Kidney (tissue), 13 donors: ENCODE measurements at regions not wholly inside any gene's neighbourhood (a gene's known extent, or its start where the extent isn't known, plus 50 kb on each side); places are given as distances from the start of the nearest gene placed in this dataset.

Experiments
- DNase-seq, 5 donors: peaks; one replicate each; pipeline ENCODE4 v3.0.0-alpha.2; 2013 to 2020
- FAIRE-seq: peaks from 2 replicates; lab custom pipeline; 2012; peaks lifted over from hg19 to GRCh38; lab: Jason Lieb, UNC
- H3K27ac ChIP-seq, 2 donors: one replicate each; pipeline ENCODE4 v1.7.0; 2013; ENCODE audit warnings: low read depth in 2 of 2, low read length in 2 of 2, inconsistent platforms in 1 of 2
- H3K27me3 ChIP-seq: one replicate; pipeline ENCODE4 v1.7.1; 2013; ENCODE audit warnings: low read length, inconsistent platforms; ENCODE audit not compliant: control insufficient read depth, insufficient read depth
- H3K36me3 ChIP-seq, 3 donors: one replicate each; pipeline versions ENCODE4 v1.7.0 to v1.7.1; 2013; ENCODE audit warnings: low read length in 3 of 3, control low read depth in 1 of 3, inconsistent platforms in 1 of 3; ENCODE audit not compliant: insufficient read depth in 3 of 3, control insufficient read depth in 2 of 3
- H3K4me1 ChIP-seq, 3 donors: one replicate each; pipeline versions ENCODE4 v1.7.0 to v1.7.1; 2013; ENCODE audit warnings: low read length in 3 of 3, inconsistent platforms in 1 of 3, low read depth in 1 of 3; ENCODE audit not compliant: control insufficient read depth in 2 of 3, insufficient read depth in 2 of 3
- H3K4me3 ChIP-seq, 3 donors: one replicate each; pipeline versions ENCODE4 v1.7.0 to v1.8.1; 2013; ENCODE audit warnings: low read length in 3 of 3, control low read depth in 1 of 3, inconsistent platforms in 1 of 3
- H3K9ac ChIP-seq, 3 donors: one replicate each; pipeline versions ENCODE4 v1.7.0 to v1.7.1; 2013; ENCODE audit warnings: low read length in 3 of 3, control low read depth in 1 of 3, inconsistent platforms in 1 of 3
- H3K9me3 ChIP-seq, 3 donors: one replicate each; pipeline versions ENCODE4 v1.7.0 to v1.7.1; 2013; ENCODE audit warnings: low read length in 3 of 3, control low read depth in 1 of 3, inconsistent platforms in 1 of 3; ENCODE audit not compliant: control insufficient read depth in 2 of 3, insufficient read depth in 1 of 3
- intact Hi-C: fragments of 100-400 bp; cut with DNase I; formaldehyde crosslinking; loops from one replicate; pipeline ENCODE4 v1.11.1; 2022
- TF ChIP-seq, protein P1 (sequence below): IDR thresholded peaks from 3 replicates; pipeline ENCODE4 v1.5.1; 2012; ENCODE audit warnings: mild to moderate bottlenecking, moderate library complexity, borderline replicate concordance; ENCODE audit not compliant: insufficient read depth; ENCODE audit errors: extremely low read depth
- donor health status: control.
- donor health status: control.
- donor health status: control.
- donor health status: control.
- donor health status: control.
- donor health status: DM: yes; HTN: yes; CAD: no.
- donor health status: Normal renal cell carcinoma (clear cell type).

- Histone ChIP-seq H3K36me3 (no peaks in the 10 kb centered on the region), H3K9me3 (no peaks in the 10 kb centered on the region), H3K9ac (no peak overlapping the region), H3K27ac (peak overlapping the region; percentile 22 to 78), H3K27me3 (no peaks in the 10 kb centered on the region), H3K4me1 (peaks cover 2 to 22% (median 11%) of the 10 kb centered on the region in 3 donors), H3K4me3 (no peak overlapping the region)
- intact Hi-C loops, result no loop called here
- no peak for FAIRE-seq
- no peak for DNase-seq
- TF ChIP-seq, protein P1, sequence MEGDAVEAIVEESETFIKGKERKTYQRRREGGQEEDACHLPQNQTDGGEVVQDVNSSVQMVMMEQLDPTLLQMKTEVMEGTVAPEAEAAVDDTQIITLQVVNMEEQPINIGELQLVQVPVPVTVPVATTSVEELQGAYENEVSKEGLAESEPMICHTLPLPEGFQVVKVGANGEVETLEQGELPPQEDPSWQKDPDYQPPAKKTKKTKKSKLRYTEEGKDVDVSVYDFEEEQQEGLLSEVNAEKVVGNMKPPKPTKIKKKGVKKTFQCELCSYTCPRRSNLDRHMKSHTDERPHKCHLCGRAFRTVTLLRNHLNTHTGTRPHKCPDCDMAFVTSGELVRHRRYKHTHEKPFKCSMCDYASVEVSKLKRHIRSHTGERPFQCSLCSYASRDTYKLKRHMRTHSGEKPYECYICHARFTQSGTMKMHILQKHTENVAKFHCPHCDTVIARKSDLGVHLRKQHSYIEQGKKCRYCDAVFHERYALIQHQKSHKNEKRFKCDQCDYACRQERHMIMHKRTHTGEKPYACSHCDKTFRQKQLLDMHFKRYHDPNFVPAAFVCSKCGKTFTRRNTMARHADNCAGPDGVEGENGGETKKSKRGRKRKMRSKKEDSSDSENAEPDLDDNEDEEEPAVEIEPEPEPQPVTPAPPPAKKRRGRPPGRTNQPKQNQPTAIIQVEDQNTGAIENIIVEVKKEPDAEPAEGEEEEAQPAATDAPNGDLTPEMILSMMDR, result no peak
Observed at GRCh38 chr1:234863551-234863971, 253.6 kb upstream of the IRF2BP2 start.

DNA sequence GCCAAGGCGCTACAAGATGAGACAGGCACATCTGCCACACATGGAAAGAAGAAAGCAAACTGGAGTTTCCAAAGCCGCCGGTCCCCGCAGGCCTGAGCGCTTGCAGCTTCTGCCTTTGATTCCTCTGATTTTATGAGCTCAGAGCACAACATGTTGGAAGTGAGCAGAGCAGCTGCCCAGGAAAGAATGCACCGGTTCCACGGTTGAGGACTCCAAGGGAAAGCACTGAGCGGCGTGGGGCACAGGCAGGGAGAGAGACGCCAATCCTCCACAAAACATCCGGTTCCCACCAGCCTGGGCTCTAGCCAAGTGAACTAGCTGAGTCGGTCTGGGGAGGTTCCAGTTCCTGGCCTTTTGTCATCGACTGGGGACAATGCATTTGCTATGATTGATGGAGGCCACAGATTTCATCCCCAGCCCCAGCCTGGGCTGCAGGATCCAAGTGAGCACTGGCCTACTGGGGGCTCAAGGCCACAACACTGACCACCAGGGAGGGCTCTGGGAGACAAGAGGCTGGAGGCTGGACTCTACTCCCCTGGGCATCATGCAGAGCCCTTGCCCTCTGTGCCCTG, 253.1 kb upstream of the IRF2BP2 start:
- intact Hi-C loops, result no loop called here
- H3K4me3 ChIP-seq, result no peak overlapping the region
- H3K4me1 ChIP-seq, result peaks cover 2 to 22% (median 11%) of the 10 kb centered on the region in 3 donors
- no peaks in the 10 kb centered on the region for H3K36me3 ChIP-seq
- H3K27me3 ChIP-seq, result no peaks in the 10 kb centered on the region
- H3K27ac ChIP-seq, result peak overlapping the region; percentile 22 to 78
- TF ChIP-seq, protein P1, result no peak
- DNase-seq (peak; percentile 90 to 97 (median 95)), FAIRE-seq (no peak)
- H3K9ac ChIP-seq, result no peak overlapping the region
- H3K9me3 ChIP-seq, result no peaks in the 10 kb centered on the region

DNA sequence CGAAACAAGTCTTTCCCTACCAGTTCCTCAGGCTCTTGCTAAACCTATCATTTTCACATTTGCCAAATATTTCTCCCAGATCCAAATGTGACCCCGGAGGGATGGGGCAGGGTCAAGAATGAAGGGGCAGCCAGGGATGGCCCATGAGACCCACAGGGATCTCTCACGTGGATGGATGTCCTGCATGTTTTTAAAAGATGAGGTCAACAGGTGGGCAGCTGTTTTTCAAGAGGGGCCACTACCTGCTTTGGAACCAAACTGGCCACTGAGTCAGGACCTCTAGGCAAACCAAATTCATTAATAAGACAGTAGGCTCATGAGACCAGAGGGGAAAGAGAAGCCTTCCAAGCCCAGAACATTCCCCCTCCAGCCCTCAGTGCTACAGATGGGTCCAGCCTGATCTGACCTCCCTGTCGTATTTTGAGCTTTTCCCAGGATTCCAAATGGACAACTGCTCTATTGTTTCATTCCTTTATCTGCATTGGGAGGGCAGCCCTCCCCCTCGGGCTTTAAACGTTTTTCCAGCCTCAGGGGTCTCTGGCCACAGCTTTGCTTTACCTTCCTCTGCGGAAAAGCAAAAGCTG, 252.5 kb upstream of the IRF2BP2 start:
- Histone ChIP-seq H3K4me3 (no peak overlapping the region), H3K27me3 (no peaks in the 10 kb centered on the region), H3K9me3 (no peaks in the 10 kb centered on the region), H3K9ac (no peak overlapping the region), H3K27ac (peak overlapping the region; percentile 22 to 78), H3K4me1 (peaks cover 2 to 20% (median 11%) of the 10 kb centered on the region in 3 donors), H3K36me3 (no peaks in the 10 kb centered on the region)
- TF ChIP-seq, protein P1, result no peak
- DNase-seq (no peak), FAIRE-seq (no peak)
- intact Hi-C loops, result no loop called here
